DND-41 (cell line): ENCODE measurements at regions not wholly inside any gene's neighbourhood (a gene's known extent, or its start where the extent isn't known, plus 50 kb on each side); places are given as distances from the start of the nearest gene placed in this dataset.

Experiments used
- CTCF ChIP-seq: IDR thresholded peaks from 2 replicates; pipeline ENCODE4 v1.5.1; 2012; ENCODE audit warnings: borderline replicate concordance, low read length, moderate library complexity, mild to moderate bottlenecking; ENCODE audit not compliant: poor library complexity, severe bottlenecking; ENCODE audit errors: extremely low read depth
- EZH2 ChIP-seq: IDR thresholded peaks from 3 replicates; pipeline ENCODE4 v1.6.1; 2012; ENCODE audit warnings: borderline replicate concordance, low read depth, mild to moderate bottlenecking, moderate library complexity, low read length, inconsistent platforms; ENCODE audit not compliant: severe bottlenecking

GRCh38 chr3:148606979-148607378 lies 90.7 kb upstream of the AGTR1 start:
- TF ChIP-seq CTCF (no peak), EZH2 (no peak)
